H9 (cell line): ENCODE measurements at regions not wholly inside any gene's neighbourhood (a gene's known extent, or its start where the extent isn't known, plus 50 kb on each side); places are given as distances from the start of the nearest gene placed in this dataset.

Source experiments
- DNase-seq: peaks from one replicate; pipeline ENCODE4 v3.0.0-alpha.2; 2017
- H2AFZ ChIP-seq: one replicate; pipeline ENCODE4 v1.6.1; 2013; ENCODE audit warnings: mild to moderate bottlenecking, low read length, control low read depth, moderate library complexity
- H2AK5ac ChIP-seq: 2 replicates; pipeline ENCODE4 v1.6.1; 2013; ENCODE audit warnings: low read length, control low read depth, mixed read lengths; ENCODE audit not compliant: insufficient read length
- H2BK120ac ChIP-seq: one replicate; pipeline ENCODE4 v1.6.1; 2013; ENCODE audit warnings: low read depth, mild to moderate bottlenecking, low read length, control low read depth, inconsistent platforms; ENCODE audit not compliant: poor library complexity, severe bottlenecking
- H2BK12ac ChIP-seq: 2 replicates; pipeline ENCODE4 v1.6.1; 2013; ENCODE audit warnings: low read length, control low read depth, mixed read lengths, low read depth; ENCODE audit not compliant: insufficient read length
- H2BK15ac ChIP-seq: 2 replicates; pipeline ENCODE4 v1.6.1; 2013; ENCODE audit warnings: low read depth, low read length, control low read depth
- H2BK20ac ChIP-seq: one replicate; pipeline ENCODE4 v1.6.1; 2013; ENCODE audit warnings: low read depth, mild to moderate bottlenecking, low read length, control low read depth, inconsistent platforms; ENCODE audit not compliant: poor library complexity, severe bottlenecking
- H2BK5ac ChIP-seq: 2 replicates; pipeline ENCODE4 v1.6.1; 2013; ENCODE audit warnings: low read length, control low read depth, mixed read lengths; ENCODE audit not compliant: insufficient read length
- H3K14ac ChIP-seq: 2 replicates; pipeline ENCODE4 v1.6.1; 2013; ENCODE audit warnings: low read length, control low read depth; ENCODE audit not compliant: insufficient read depth
- H3K18ac ChIP-seq: 2 replicates; pipeline ENCODE4 v1.6.1; 2013; ENCODE audit warnings: low read depth, mild to moderate bottlenecking, mixed read lengths, low read length, control low read depth; ENCODE audit not compliant: insufficient read length
- H3K23ac ChIP-seq: 2 replicates; pipeline ENCODE4 v1.6.1; 2013; ENCODE audit warnings: low read length, control low read depth, mixed read lengths, low read depth; ENCODE audit not compliant: insufficient read length
- H3K23me2 ChIP-seq: 2 replicates; pipeline ENCODE4 v1.6.1; 2013; ENCODE audit warnings: low read depth, mild to moderate bottlenecking, mixed read lengths, low read length, control low read depth; ENCODE audit not compliant: insufficient read length, poor library complexity, severe bottlenecking
- H3K27ac ChIP-seq: 2 replicates; pipeline ENCODE4 v1.5.1; 2013; ENCODE audit warnings: low read length, control low read depth, mixed read lengths, low read depth; ENCODE audit not compliant: insufficient read length
- H3K27me3 ChIP-seq: 2 replicates; pipeline ENCODE4 v1.6.1; 2013; ENCODE audit warnings: low read length, control low read depth, inconsistent platforms; ENCODE audit not compliant: insufficient read depth
- H3K4ac ChIP-seq: 2 replicates; pipeline ENCODE4 v1.6.1; 2013; ENCODE audit warnings: low read depth, mild to moderate bottlenecking, control low read depth, inconsistent platforms, low read length, moderate library complexity
- H3K4me1 ChIP-seq: 2 replicates; pipeline ENCODE4 v1.6.1; 2013; ENCODE audit warnings: low read length, control low read depth, inconsistent platforms; ENCODE audit not compliant: insufficient read depth
- H3K4me2 ChIP-seq: 2 replicates; pipeline ENCODE4 v1.6.1; 2013; ENCODE audit warnings: low read length, control low read depth, mixed read lengths; ENCODE audit not compliant: insufficient read length, insufficient read depth
- H3K56ac ChIP-seq: 2 replicates; pipeline ENCODE4 v1.6.1; 2013; ENCODE audit warnings: low read depth, mild to moderate bottlenecking, mixed read lengths, low read length, control low read depth; ENCODE audit not compliant: insufficient read length
- H3K79me1 ChIP-seq: 2 replicates; pipeline ENCODE4 v1.6.1; 2013; ENCODE audit warnings: low read depth, mild to moderate bottlenecking, moderate library complexity, low read length, control low read depth, inconsistent platforms; ENCODE audit not compliant: insufficient read depth, poor library complexity, severe bottlenecking
- H3K79me2 ChIP-seq: 2 replicates; pipeline ENCODE4 v1.6.1; 2013; ENCODE audit warnings: low read length, control low read depth, inconsistent platforms; ENCODE audit not compliant: insufficient read depth
- H3K9ac ChIP-seq: 2 replicates; pipeline ENCODE4 v1.6.1; 2013; ENCODE audit warnings: low read length, control low read depth, mixed read lengths; ENCODE audit not compliant: insufficient read length; ENCODE audit errors: extremely low read depth
- H3K9me3 ChIP-seq: one replicate; pipeline ENCODE4 v1.6.1; 2013; ENCODE audit warnings: low read depth, low read length, inconsistent platforms; ENCODE audit not compliant: control insufficient read depth
- H3T11ph ChIP-seq: one replicate; pipeline ENCODE4 v1.6.1; 2013; ENCODE audit warnings: mild to moderate bottlenecking, low read length, control low read depth, inconsistent platforms
- H4K20me1 ChIP-seq: one replicate; pipeline ENCODE4 v1.6.1; 2013; ENCODE audit not compliant: control insufficient read depth, insufficient read length, insufficient read depth
- H4K5ac ChIP-seq: 2 replicates; pipeline ENCODE4 v1.6.1; 2013; ENCODE audit warnings: low read depth, mild to moderate bottlenecking, mixed read lengths, low read length, control low read depth; ENCODE audit not compliant: insufficient read length
- H4K8ac ChIP-seq: replicated peaks from 2 replicates; pipeline ENCODE4 v1.6.1; 2013; ENCODE audit warnings: low read length, control low read depth, mixed read lengths, low read depth; ENCODE audit not compliant: insufficient read length
- H4K91ac ChIP-seq: 2 replicates; pipeline ENCODE4 v1.6.1; 2013; ENCODE audit warnings: low read depth, mild to moderate bottlenecking, moderate library complexity, mixed read lengths, low read length, control low read depth; ENCODE audit not compliant: insufficient read length
- H3K27ac Mint-ChIP-seq, 3 experiments: 2 replicates in 2 of 3; 3 replicates in 1 of 3; pipeline ENCODE4 v1.8.0; 2020 to 2021; ENCODE audit warnings: mixed read lengths in 3 of 3, mild to moderate bottlenecking in 1 of 3, moderate library complexity in 1 of 3
- H3K27me3 Mint-ChIP-seq: 2 replicates; pipeline ENCODE4 v1.8.0; 2021; ENCODE audit warnings: low read depth, mild to moderate bottlenecking, moderate library complexity, mixed read lengths
- H3K36me3 Mint-ChIP-seq, 3 experiments: 2 replicates in 2 of 3; 3 replicates in 1 of 3; pipeline ENCODE4 v1.8.0; 2020 to 2021; ENCODE audit warnings: low read depth in 3 of 3, mixed read lengths in 3 of 3; ENCODE audit not compliant: insufficient read depth in 1 of 3
- H3K4me1 Mint-ChIP-seq, 2 experiments: 2 replicates each; pipeline ENCODE4 v1.8.0; 2020; ENCODE audit warnings: mixed read lengths in 2 of 2
- H3K4me3 Mint-ChIP-seq, 2 experiments: 2 replicates in 1 of 2; 3 replicates in 1 of 2; pipeline ENCODE4 v1.8.0; 2020 to 2021; ENCODE audit warnings: mild to moderate bottlenecking in 2 of 2, mixed read lengths in 2 of 2, moderate library complexity in 1 of 2
- H3K9me3 Mint-ChIP-seq, 2 experiments: 2 replicates in 1 of 2; 3 replicates in 1 of 2; pipeline ENCODE4 v1.8.0; 2020; ENCODE audit warnings: mild to moderate bottlenecking in 2 of 2, mixed read lengths in 2 of 2, moderate library complexity in 1 of 2
- CTCF ChIP-seq: fragments of 200-600 bp; sonication (generic); conservative IDR thresholded peaks from 3 replicates; pipeline ENCODE4 v1.8.0; 2021; ENCODE audit warnings: antibody characterized with exemption, mild to moderate bottlenecking
- WGBS: extraction: QIAGEN DNeasy Blood & Tissue Kit; methylation state at CpG from one replicate; pipeline ENCODE4 v1.1.7; 2013; ENCODE audit warnings: missing lambda C conversion rate, low lambda C conversion rate, mixed read lengths; ENCODE audit not compliant: insufficient read length; ENCODE audit errors: extremely low coverage; 5-methylcytosine and 5-hydroxymethylcytosine counted together

DNA sequence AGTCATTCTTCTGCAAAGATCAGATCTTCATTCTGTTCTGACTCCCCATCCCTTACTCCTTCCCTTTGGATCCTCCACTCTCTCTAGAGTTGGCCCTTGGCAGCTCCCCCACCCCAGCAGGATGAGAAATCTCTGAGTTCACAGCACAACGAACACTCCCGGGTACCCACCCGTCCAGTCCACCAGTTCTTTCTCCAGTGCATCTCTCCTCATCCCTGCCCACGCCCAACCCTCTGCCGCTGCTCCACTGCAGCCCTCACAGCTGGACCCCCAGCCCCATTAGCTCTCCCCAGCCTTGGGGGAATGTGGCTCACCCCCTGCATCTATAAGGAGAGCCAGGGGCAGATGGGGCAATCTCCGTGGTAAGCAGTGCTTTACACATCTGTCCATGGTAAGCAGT is 125.7 kb downstream of the MATN1 start:
- Mint-ChIP-seq H3K4me1 (peaks cover 0 to 3% of the 10 kb centered on the region in 2 experiments; a peak in 1 of 4 replicates), H3K9me3 (peaks cover 1 to 9% of the 10 kb centered on the region in 2 experiments; a peak in 3 of 5 replicates), H3K27ac (no peak overlapping the region), H3K36me3 (peaks cover 0 to 4% (median 0%) of the 10 kb centered on the region in 3 experiments; a peak in 3 of 7 replicates), H3K4me3 (no peak overlapping the region), H3K27me3 (peaks cover 18% of the 10 kb centered on the region)
- H4K91ac ChIP-seq: no peak overlapping the region
- H3K79me1 ChIP-seq: no peaks in the 10 kb centered on the region
- no CpG with 5 or more reads among the region's 6 CpGs for WGBS
- no peak overlapping the region for H2AK5ac ChIP-seq
- no peak overlapping the region for H4K5ac ChIP-seq
- no peak overlapping the region for H3K4me2 ChIP-seq
- no peak overlapping the region for H2BK5ac ChIP-seq
- no peak overlapping the region for H3K18ac ChIP-seq
- H4K20me1 ChIP-seq: no peaks in the 10 kb centered on the region
- H3K27ac ChIP-seq: no peak overlapping the region
- no peak overlapping the region for H3K9ac ChIP-seq
- no peak overlapping the region for H2BK12ac ChIP-seq
- H3K4ac ChIP-seq: no peak overlapping the region
- DNase-seq: no peak
- no peaks in the 10 kb centered on the region for H3K4me1 ChIP-seq
- H3K23ac ChIP-seq: no peak overlapping the region
- H2BK20ac ChIP-seq: no peak overlapping the region
- no peak overlapping the region for H3T11ph ChIP-seq
- no peak overlapping the region for H3K56ac ChIP-seq
- H3K79me2 ChIP-seq: no peaks in the 10 kb centered on the region
- H3K23me2 ChIP-seq: peaks cover 3% of the 10 kb centered on the region
- no peak overlapping the region for H2BK15ac ChIP-seq
- H2AFZ ChIP-seq: no peak overlapping the region
- H2BK120ac ChIP-seq: no peak overlapping the region
- no peak overlapping the region for H3K14ac ChIP-seq
- no peak for TF ChIP-seq CTCF
- no peaks in the 10 kb centered on the region for H3K27me3 ChIP-seq
- no peak overlapping the region for H4K8ac ChIP-seq
- H3K9me3 ChIP-seq: no peaks in the 10 kb centered on the region
